Upper lobe of left lung (tissue), 6 donors: ENCODE measurements at regions not wholly inside any gene's neighbourhood (a gene's known extent, or its start where the extent isn't known, plus 50 kb on each side); places are given as distances from the start of the nearest gene placed in this dataset.
"Not testable (repeated sequence)": the region's sequence is repeated elsewhere in the genome, so short reads cannot be mapped to it uniquely, and the experiment has no call there.

Source experiments
- ATAC-seq, 2 donors: fragments of 200-7000 bp; cut with Tn5 transposase; one replicate each; pipeline ENCODE4 v1.9.1; 2022; ENCODE audit warnings: mild to moderate bottlenecking in 2 of 2, moderate library complexity in 2 of 2; ENCODE audit not compliant: low FRiP score in 2 of 2
- DNase-seq, 2 donors: peaks; one replicate each; pipeline ENCODE4 v3.0.0-alpha.2; 2019 to 2020
- H3K27ac ChIP-seq, 4 donors: fragments of 200-600 bp; sonication (generic); one replicate each; pipeline ENCODE4 v1.5.1; 2016 to 2019
- H3K27me3 ChIP-seq, 4 donors: fragments of 200-600 bp; sonication (generic); one replicate each; pipeline ENCODE4 v1.5.1; 2017 to 2019
- H3K36me3 ChIP-seq, 4 donors: fragments of 200-600 bp; sonication (generic); one replicate each; pipeline ENCODE4 v1.5.1; 2016 to 2019
- H3K4me1 ChIP-seq, 4 donors: fragments of 200-600 bp; sonication (generic); one replicate each; pipeline ENCODE4 v1.5.1; 2018 to 2019
- H3K4me3 ChIP-seq, 4 donors: fragments of 200-600 bp; sonication (generic); one replicate each; pipeline ENCODE4 v1.5.1; 2017 to 2019; ENCODE audit warnings: mild to moderate bottlenecking in 2 of 4, moderate library complexity in 1 of 4
- H3K9me3 ChIP-seq, 4 donors: fragments of 200-600 bp; sonication (generic); one replicate each; pipeline ENCODE4 v1.5.1; 2018 to 2019
- EP300 ChIP-seq, 4 donors: sonication (generic); formaldehyde crosslinking; IDR thresholded peaks; one replicate each; pipeline ENCODE4 v1.5.1; 2017; ENCODE audit warnings: antibody characterized with exemption in 4 of 4, control low read depth in 2 of 4
- POLR2A ChIP-seq, 4 donors: fragments of 450-650 bp; IDR thresholded peaks; one replicate each; pipeline ENCODE4 v1.5.1; 2016 to 2017; ENCODE audit warnings: antibody characterized with exemption in 4 of 4, mild to moderate bottlenecking in 2 of 4
- POLR2AphosphoS5 ChIP-seq, 2 donors: sonication (generic); formaldehyde crosslinking; IDR thresholded peaks; one replicate each; pipeline ENCODE4 v1.5.1; 2017; ENCODE audit warnings: antibody characterized with exemption in 2 of 2
- WGBS, 2 donors: methylation state at CpG; one replicate each; pipeline ENCODE4 v1.1.5; 2017 to 2018; 5-methylcytosine and 5-hydroxymethylcytosine counted together
- TF ChIP-seq, protein P1 (sequence below), 6 experiments: fragments of 450-650 bp in 4 of 6; fragments of 200-600 bp in 2 of 6; sonication (generic) in 2 of 6; IDR thresholded peaks; one replicate each; pipeline ENCODE4 v1.5.1; 2016 to 2019; ENCODE audit warnings: antibody characterized with exemption in 6 of 6
- donor health status: DM: no; HTN: no; CAD: no; lungs with moderate emphysema.
- donor health status: DM: no; HTN: yes; CAD: no; lungs with severe emphysema.

- Histone ChIP-seq H3K36me3 (no peaks in the 10 kb centered on the region), H3K9me3 (peaks cover 0 to 24% (median 9%) of the 10 kb centered on the region in 4 donors), H3K27me3 (peaks cover 0 to 13% (median 0%) of the 10 kb centered on the region in 4 donors), H3K4me1 (no peaks in the 10 kb centered on the region), H3K27ac (no peak overlapping the region), H3K4me3 (no peak overlapping the region)
- TF ChIP-seq EP300 (IDR thresholded peaks at IDR 0.05) (no peak), POLR2A (IDR thresholded peaks at IDR 0.05) (no peak), POLR2AphosphoS5 (IDR thresholded peaks at IDR 0.05) (no peak)
- TF ChIP-seq, protein P1, sequence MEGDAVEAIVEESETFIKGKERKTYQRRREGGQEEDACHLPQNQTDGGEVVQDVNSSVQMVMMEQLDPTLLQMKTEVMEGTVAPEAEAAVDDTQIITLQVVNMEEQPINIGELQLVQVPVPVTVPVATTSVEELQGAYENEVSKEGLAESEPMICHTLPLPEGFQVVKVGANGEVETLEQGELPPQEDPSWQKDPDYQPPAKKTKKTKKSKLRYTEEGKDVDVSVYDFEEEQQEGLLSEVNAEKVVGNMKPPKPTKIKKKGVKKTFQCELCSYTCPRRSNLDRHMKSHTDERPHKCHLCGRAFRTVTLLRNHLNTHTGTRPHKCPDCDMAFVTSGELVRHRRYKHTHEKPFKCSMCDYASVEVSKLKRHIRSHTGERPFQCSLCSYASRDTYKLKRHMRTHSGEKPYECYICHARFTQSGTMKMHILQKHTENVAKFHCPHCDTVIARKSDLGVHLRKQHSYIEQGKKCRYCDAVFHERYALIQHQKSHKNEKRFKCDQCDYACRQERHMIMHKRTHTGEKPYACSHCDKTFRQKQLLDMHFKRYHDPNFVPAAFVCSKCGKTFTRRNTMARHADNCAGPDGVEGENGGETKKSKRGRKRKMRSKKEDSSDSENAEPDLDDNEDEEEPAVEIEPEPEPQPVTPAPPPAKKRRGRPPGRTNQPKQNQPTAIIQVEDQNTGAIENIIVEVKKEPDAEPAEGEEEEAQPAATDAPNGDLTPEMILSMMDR (IDR thresholded peaks at IDR 0.05): no peak
- 56 to 80% methylated on average over 43 to 78 of the region's 78 CpGs for WGBS, 2 donors
- ATAC-seq: no peak
- DNase-seq: peak in 1 of 2 donors; percentile 69
Measured at GRCh38 chr10:42149722-42150427, 488.5 kb downstream of the ZNF33B start.

GRCh38 chr10:42149027-42149700 is 489.2 kb downstream of the ZNF33B start:
- Histone ChIP-seq H3K4me1 (no peaks in the 10 kb centered on the region), H3K4me3 (no peak overlapping the region), H3K36me3 (no peaks in the 10 kb centered on the region), H3K27me3 (peaks cover 0 to 13% (median 0%) of the 10 kb centered on the region in 4 donors), H3K27ac (no peak overlapping the region), H3K9me3 (peaks cover 0 to 24% (median 11%) of the 10 kb centered on the region in 4 donors)
- no peak for ATAC-seq
- TF ChIP-seq EP300 (IDR thresholded peaks at IDR 0.05): no peak
- no peak for TF ChIP-seq POLR2AphosphoS5 (IDR thresholded peaks at IDR 0.05)
- TF ChIP-seq, protein P1 (IDR thresholded peaks at IDR 0.05): no peak
- TF ChIP-seq POLR2A (IDR thresholded peaks at IDR 0.05): no peak
- DNase-seq: peak; percentile 19 to 85
- WGBS, 2 donors: 57 to 84% methylated on average over 35 to 42 of the region's 42 CpGs

- not testable (repeated sequence) for H3K27ac ChIP-seq, H3K4me3 ChIP-seq, DNase-seq, H3K36me3 ChIP-seq, H3K4me1 ChIP-seq, ATAC-seq
- H3K27me3 ChIP-seq: peaks cover 0 to 13% (median 0%) of the 10 kb centered on the region in 4 donors
- WGBS, 2 donors: 44% methylated on average over 2 of the region's 2 CpGs
- H3K9me3 ChIP-seq: peaks cover 0 to 24% (median 11%) of the 10 kb centered on the region in 4 donors
Measured at GRCh38 chr10:42146165-42146564, 492.2 kb downstream of the ZNF33B start.

GRCh38 chr10:42138023-42138422 is 500.3 kb downstream of the ZNF33B start:
- H3K4me1 ChIP-seq, H3K27me3 ChIP-seq, ATAC-seq, H3K4me3 ChIP-seq, H3K27ac ChIP-seq, H3K9me3 ChIP-seq, H3K36me3 ChIP-seq: not testable (repeated sequence)
- 92 to 95% methylated on average over 5 to 17 of the region's 22 CpGs for WGBS, 2 donors
- DNase-seq: peak in 1 of 2 donors; percentile 80

DNA sequence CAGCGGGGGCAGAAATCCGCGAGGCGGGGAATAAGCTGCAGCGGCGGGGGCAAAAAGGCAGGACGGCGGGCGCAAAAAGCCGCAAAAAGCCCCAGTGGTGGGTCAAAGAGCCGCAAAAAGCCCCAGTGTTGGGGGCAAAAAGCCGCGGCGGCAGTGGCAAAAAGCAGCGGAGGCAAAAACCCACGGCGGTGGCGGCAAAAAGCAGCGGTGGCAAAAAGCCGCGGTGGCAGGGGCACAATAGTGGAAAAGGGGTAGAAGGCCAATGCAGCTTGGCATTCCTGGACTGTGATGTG is 525.3 kb downstream of the ZNF33B start:
- ATAC-seq: no peak
- Histone ChIP-seq H3K4me1 (no peaks in the 10 kb centered on the region), H3K4me3 (no peak overlapping the region), H3K9me3 (peaks cover 0 to 29% (median 6%) of the 10 kb centered on the region in 4 donors), H3K27me3 (no peaks in the 10 kb centered on the region), H3K36me3 (no peaks in the 10 kb centered on the region), H3K27ac (no peak overlapping the region)
- TF ChIP-seq POLR2A (IDR thresholded peaks at IDR 0.05) (no peak), EP300 (IDR thresholded peaks at IDR 0.05) (no peak), POLR2AphosphoS5 (IDR thresholded peaks at IDR 0.05) (no peak)
- TF ChIP-seq, protein P1 (IDR thresholded peaks at IDR 0.05): no peak
- WGBS, 2 donors: 81 to 86% methylated on average over 21 of the region's 21 CpGs
- DNase-seq: peak in 1 of 2 donors; percentile 56
